Activated CD8-positive, alpha-beta memory T cell treated with anti-CD3 and anti-CD28 coated beads for 1 hour (primary cell): ENCODE measurements at regions not wholly inside any gene's neighbourhood (a gene's known extent, or its start where the extent isn't known, plus 50 kb on each side); places are given as distances from the start of the nearest gene placed in this dataset.

Experiments
- DNase-seq, 2 donors: peaks; one replicate each; pipeline ENCODE4 v3.0.0-alpha.2; 2020; ENCODE audit warnings: low read depth in 1 of 2; ENCODE audit errors: extremely low read depth in 1 of 2

- no peak for DNase-seq
These were observed 1159.7 kb downstream of the GRIK2 start for GRCh38 chr6:102553214-102553613.

GRCh38 chr6:102549221-102549874 is 1155.8 kb downstream of the GRIK2 start:
- no peak for DNase-seq

GRCh38 chr6:102525336-102525735 is 1131.8 kb downstream of the GRIK2 start:
- no peak for DNase-seq

- no peak for DNase-seq
These were observed 1127.5 kb downstream of the GRIK2 start for GRCh38 chr6:102520966-102521365.

GRCh38 chr6:102517506-102517905 is 1124.0 kb downstream of the GRIK2 start:
- no peak for DNase-seq

GRCh38 chr6:102501615-102502014 is 1108.1 kb downstream of the GRIK2 start:
- no peak for DNase-seq

- DNase-seq = no peak
These were observed 1101.3 kb downstream of the GRIK2 start for GRCh38 chr6:102494808-102495207.

- DNase-seq = no peak
These were observed 1100.0 kb downstream of the GRIK2 start for GRCh38 chr6:102493485-102493884.

GRCh38 chr6:102488729-102489128 is 1095.2 kb downstream of the GRIK2 start:
- DNase-seq = no peak

GRCh38 chr6:102485480-102485879 is 1092.0 kb downstream of the GRIK2 start:
- DNase-seq = no peak

- DNase-seq = no peak
These were observed 1080.7 kb downstream of the GRIK2 start for GRCh38 chr6:102474041-102474807.

GRCh38 chr6:102458990-102459389 is 1065.5 kb downstream of the GRIK2 start:
- no peak for DNase-seq

- DNase-seq = no peak
These were observed 1044.7 kb downstream of the GRIK2 start for GRCh38 chr6:102438171-102438570.

GRCh38 chr6:102417368-102417998 is 1024.0 kb downstream of the GRIK2 start:
- no peak for DNase-seq

GRCh38 chr6:102415891-102416290 is 1022.4 kb downstream of the GRIK2 start:
- DNase-seq = no peak

GRCh38 chr6:102411796-102412195 is 1018.3 kb downstream of the GRIK2 start:
- no peak for DNase-seq

- no peak for DNase-seq
These were observed 1014.6 kb downstream of the GRIK2 start for GRCh38 chr6:102407886-102408741.

- DNase-seq = no peak
These were observed 1012.4 kb downstream of the GRIK2 start for GRCh38 chr6:102405860-102406259.

GRCh38 chr6:102402635-102403329 is 1009.3 kb downstream of the GRIK2 start:
- no peak for DNase-seq

GRCh38 chr6:102398788-102399390 is 1005.4 kb downstream of the GRIK2 start:
- DNase-seq = no peak
